Stimulated activated CD8-positive, alpha-beta memory T cell treated with anti-CD3 and anti-CD28 coated beads, Interleukin-2, amount 100 ng/mL, for 48 hours (primary cell): ENCODE measurements at regions not wholly inside any gene's neighbourhood (a gene's known extent, or its start where the extent isn't known, plus 50 kb on each side); places are given as distances from the start of the nearest gene placed in this dataset.

ENCODE experiments used
- DNase-seq, 2 donors: peaks; one replicate each; pipeline ENCODE4 v3.0.0-alpha.2; 2020; ENCODE audit warnings: low read depth in 2 of 2

DNA sequence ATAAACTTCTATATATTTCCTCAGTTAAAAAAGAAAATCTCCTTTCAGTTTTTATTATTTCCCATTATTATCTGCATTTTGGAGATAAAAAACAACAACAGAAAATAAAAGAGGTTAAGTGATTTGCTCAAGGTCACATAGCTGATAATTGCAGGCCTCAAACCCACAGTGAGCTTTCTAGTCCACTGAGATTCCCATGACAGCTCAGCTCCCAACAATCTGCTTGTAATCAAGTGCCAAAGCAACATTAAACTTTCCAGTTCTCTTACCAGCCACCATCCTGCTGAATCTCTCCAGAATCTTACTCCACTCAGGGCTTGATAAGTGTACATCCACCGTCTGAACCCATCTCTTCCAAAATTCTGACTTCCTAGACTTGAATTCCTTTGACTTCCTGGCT, 318.2 kb upstream of the SEMA6D start:
- DNase-seq = no peak

DNA sequence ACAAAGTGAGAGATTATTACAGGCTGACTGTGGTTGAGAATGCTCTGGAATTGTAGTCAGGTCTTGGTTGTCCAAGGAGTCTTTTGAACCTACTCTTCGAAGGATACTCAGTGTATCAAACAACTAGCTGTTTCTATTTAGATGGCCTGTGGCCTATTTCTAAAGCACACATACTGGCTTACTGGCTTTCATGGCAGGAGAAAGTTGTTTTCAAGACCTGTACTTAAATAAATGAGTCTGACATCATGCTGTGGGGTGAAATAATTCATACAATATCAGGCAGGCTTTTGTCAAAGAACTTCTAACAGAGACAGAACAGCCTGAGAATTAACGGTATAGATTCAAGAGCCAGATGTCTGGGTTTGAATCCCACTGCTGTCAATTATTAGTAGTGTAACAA, 316.7 kb upstream of the SEMA6D start:
- no peak for DNase-seq

DNA sequence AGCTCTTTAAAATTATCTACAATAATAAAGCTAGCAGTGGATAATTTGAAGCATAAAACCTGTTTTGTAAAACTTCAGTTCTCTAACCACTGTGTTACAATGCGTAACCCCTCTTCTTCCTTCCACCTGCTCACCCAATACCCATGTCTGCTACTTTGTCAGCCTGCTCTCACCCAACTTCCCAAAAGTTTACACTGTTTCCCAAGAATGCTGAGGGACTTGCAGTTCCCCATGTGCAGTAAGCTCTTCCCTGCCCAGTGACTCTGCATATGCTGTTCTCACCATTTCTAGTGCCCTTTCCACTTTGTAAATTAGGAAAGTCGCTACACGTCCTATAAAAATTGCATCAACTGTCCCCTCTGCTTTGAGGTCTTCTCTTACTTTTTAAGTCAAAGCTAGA, 315.9 kb upstream of the SEMA6D start:
- DNase-seq = no peak

DNA sequence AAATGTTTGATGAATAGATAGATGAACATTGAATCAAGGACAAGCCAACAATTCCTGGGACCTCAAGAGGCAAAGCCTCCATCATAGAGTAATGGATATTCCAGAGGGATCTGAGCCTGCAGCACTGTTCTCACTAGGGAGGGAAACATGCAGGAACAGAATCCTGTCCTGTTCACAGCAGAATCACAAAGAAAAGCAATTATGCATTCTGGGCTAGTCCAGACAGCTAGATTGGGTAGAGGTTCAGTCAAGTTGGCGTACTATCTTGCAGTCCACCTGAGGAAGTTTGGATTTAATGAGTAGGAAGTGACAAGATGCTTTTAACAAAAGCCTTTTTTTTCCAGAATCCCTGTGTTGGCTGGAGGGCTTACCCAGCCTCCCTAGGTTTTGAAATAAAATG, 314.5 kb upstream of the SEMA6D start:
- no peak for DNase-seq

DNA sequence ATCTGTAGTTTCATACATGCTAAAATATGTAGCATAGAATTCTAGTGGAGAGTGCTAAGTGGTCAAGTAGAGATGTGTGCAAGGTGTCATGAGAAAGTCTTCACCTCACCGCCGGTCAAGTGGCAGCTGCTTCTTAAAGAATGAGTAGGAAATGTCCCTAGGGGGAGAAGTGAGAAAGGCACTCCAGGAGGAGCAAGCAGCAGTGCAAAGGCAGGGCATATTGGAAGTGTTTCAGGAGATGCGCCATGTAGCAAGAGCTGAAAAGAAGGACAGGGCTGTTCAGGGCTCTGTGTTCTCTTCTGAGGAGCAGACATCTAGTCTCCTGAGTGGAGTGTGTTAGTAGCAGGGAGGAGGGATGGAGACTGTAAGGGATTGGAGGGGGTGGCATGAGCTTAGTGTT, 312.4 kb upstream of the SEMA6D start:
- DNase-seq = no peak

DNA sequence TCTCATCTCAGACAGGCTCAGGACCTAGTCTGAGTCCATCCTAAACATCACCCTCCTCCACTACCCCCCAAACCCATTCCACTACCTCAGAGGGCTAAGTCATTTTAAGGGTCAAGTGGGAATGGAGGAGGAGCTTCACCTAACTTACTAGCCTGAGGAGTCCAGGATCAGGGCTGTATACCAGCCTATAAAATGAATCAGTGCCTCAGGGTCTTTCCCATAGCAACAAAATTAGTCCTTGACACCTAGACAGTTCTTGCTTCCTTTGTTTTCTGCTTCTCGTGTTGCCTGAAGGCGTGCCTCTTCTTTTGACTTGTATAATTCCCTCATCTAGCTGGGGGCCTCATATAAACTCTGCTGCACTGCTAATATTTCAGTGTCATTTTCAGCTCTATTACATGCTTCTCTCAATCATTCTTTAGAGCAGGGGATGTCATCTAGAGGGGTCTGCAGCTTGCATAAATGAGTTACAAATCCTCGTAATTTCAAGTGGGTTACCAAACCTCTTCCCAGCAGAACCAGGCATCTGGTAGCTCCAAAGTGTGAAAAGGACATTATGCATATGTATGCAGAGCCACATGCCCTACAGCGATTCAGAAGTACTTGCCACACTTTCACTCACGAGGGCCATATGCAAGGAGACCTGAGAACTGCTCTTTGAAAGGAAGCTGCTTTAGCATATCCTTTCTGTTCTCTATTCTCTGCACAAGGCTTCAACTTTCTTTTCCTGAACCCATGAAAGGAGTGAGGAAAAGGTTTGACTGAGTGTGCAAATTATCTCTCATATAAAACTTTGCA, 311.7 kb upstream of the SEMA6D start:
- DNase-seq = no peak

DNA sequence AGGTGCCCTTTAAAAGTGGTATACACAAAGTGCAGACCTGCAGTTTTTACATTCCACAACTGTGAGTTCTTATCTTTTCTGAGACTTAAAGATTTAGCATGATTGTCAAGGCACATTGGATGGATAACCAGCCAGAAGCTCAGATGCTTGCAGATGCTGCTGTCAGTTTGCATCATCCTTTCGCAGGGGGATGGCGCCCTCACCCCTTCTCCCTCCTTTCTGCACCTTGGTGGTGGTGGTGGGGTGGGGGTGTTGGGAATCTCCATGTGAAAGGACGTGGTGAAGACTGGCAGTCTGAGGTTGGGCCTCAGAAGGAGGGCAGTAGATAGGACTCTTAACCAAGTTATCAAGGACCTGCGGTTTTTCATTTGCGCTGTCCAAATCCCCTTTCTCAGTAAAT, 309.6 kb upstream of the SEMA6D start:
- no peak for DNase-seq

DNA sequence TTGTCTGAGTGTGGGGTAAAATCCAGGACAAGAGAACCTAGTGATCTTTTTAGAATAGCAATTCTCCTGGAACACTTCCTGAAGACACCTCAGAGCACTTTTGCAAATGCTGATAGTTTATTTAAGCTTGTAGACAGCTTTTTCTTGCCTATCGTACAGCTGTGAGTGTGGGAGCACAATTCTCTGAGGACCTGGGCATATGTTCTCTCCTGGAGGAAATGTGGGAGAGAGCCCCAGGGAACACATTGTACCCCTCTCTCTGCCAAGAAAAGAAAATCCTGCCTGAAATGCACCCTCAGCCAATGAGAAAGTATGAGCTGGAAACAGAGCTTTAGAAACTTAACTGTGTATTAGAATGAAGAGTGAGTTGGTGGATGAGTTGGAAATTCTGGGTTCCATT, 308.3 kb upstream of the SEMA6D start:
- DNase-seq = no peak

DNA sequence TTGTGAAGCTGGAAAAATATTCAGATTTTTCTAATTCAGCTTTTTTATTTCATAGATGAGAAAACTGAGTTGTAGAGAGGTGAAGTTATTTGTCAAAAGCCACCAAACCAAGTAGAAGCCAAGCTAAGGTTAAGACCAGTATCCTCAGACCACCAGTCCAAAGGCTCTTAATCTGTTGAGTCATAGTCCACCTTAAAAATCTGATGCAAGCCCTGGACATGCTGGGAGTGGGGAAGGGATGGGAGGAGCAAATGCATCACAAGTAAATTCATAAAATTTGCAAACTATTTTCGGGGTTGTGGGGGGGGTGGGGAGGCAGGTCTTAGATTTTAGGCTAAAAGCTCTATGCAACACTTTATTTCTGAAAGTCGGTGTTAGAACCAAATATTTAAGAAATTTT, 307.7 kb upstream of the SEMA6D start:
- DNase-seq = no peak

DNA sequence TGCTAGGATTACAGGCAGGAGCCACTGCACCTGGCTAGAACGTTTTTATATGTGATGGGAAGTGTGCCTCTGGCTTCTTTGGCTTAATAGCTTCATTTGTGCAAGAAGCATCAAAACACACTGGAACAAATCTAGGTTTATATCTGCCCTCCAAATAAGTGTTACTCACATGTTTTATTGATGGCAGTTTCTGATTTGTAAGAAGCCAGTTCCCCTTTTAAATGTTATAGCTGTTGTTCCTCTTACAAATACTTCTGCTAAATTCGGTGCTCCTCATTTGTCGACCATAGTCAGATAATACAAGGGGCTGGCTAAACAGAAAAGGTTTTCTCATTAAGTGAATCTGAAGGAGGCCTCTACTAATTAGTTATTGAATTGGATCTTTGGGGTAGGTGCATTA, 307.1 kb upstream of the SEMA6D start:
- DNase-seq = no peak

DNA sequence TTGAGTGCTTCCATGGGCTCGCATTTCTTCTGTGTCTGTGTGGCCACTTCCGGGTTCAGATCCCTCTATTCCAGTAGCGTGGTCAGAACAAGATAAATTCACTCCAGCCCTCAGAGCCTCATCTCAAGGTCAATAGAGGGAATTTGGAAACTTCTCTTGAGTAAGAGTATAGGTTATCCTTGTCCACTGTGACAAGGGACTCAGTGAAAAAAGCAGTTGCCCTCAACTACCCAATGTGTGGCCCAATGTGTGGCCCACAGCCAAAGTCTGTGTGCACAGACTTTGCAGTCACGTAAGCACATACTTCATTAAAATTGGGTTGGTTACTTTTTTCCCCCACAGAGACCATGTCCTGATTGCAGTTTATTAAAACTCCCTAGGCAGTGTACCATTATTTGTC, 305.6 kb upstream of the SEMA6D start:
- no peak for DNase-seq

DNA sequence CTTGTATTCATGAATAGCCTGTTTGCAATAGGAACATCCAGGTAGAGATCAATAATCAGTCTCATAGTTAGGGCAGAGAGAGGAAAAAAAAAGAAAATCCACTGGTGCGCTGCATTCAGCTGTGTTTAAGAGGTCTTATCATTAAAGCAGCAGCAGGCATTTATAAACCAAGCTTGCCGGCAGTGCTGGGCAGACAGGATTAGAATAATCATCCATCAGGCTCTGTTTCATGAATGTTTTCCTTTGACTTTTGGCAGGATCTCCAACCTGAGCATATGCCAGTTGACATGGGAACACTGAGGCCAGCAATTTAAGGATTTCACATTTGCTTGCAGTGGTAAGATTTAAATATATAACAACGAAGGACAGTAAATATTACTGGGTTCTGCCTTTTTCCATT, 305.2 kb upstream of the SEMA6D start:
- no peak for DNase-seq

DNA sequence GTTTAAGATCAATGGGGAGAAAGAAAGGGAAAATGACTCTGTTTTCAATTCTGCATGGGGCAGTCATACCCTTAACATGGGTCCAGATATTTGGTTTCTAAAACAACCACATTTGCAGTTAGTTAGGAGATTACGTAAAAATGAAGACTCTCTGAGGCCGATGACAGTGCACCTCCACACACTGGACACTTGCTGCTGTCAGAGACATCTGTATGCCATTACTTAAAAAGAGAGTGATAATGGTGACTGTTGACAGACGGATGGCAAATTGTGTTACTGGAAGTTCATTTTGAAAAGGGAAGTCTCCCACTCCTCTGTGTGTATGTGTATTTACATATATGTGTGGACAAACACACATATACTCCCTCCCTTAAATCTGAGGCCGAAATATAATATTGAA, 304.5 kb upstream of the SEMA6D start:
- no peak for DNase-seq

DNA sequence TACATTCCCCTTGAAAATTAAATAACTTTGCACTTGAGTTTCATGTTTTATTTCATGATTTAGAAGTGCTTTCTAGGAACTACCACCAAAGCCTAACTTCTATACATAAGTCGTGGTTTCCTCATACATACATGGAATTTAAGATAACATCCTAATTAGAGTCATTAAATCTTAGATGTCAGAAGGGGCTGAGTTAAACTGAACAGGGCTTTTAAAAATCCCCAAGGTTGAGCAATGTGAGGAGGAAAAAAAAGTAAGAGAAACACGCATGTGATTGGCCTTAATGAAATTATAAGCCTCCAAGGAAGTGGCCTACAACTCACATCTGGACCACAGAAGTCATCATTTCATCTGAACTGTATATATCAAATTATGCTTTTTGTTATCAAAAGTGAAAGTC, 303.1 kb upstream of the SEMA6D start:
- no peak for DNase-seq

DNA sequence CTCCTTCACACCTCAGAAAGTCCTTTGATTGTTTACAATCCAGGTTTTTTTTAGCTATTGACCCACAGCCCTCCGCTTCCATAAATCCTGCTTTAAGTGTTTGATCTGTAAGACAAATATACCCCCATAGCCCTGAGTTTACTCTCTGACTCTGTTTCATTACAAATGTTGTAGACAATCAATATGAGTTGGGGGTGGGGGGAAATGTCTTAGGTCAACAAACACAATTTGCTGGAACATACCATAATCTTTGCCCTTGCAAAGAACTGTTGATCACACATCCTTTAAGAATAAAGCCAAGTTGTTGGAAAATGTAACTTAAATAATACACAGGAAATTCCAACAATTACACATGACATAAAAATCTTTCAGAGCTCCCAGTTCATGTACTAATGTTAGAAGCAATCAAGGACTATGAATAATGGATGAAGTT, 301.8 kb upstream of the SEMA6D start:
- DNase-seq = no peak

DNA sequence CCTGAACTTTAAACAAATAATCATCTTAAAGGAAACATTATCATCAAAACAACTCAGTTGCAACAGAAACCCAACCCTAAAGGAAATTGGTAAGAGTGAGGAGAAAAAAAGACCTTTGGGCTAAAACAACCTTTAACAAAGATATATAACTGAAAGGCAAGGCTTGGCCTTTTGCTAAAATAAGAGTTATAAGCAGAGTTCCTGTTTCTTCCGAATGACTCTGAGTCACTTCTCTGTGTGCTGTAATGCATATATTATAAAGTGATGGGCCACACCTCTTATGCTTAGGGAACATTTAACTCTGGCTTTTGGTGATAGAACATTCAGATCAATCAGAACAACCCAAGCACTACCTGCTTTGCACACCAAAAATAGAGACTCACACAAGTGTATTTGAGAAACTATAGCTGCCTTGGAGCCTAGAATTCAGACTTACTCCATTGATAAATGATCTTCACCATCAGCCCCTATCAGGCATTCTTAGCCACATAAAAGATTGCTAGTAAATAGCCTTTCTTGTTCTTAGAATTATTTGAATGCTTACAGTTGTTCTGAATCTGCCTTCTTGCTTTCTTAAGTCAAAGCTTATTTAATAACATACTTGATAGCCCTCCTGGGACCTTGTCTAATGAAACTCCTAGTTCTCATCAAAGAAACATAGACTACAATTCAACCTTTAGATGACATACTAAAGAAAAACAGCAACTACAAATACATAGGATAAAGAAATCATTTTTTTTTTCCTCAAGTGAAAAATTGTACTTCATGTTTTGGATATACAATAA, 294.2 kb upstream of the SEMA6D start:
- no peak for DNase-seq

DNA sequence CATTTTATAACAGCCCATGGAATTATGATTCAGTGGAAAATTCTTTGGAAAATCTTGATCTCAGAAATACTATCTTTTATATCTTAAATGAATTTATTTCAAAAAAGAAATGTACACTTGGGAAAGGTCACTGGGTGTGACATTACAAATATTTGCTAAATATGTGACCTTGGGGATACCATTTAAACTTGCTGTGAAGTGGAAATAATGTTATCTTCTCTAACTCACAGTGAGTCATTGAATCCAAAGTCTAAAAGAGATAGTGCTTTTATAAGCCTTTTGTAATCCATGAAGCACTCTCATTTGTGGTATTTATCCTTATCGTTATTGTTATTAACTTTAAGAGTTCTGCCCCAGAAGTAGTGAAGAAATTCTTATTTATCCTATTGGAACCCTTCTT, 289.8 kb upstream of the SEMA6D start:
- DNase-seq = no peak

DNA sequence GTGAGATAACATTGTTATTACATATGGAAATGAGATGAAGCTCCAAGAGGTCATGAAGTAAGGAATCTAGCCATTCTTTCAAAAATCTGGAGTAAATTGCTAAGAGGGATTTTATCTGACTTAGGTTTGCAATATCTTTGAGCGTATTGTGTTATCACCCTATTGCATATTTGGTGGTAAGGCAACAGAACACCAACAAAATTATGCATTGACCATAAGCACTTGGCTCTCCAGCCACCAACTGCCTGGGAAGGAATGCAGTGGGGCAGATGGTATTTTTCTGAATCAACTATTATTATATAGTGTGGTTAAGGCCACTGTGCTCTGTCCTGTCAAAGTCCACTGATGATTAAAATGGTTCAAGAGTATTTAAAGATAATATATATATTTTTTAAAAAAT, 287.9 kb upstream of the SEMA6D start:
- DNase-seq = no peak

DNA sequence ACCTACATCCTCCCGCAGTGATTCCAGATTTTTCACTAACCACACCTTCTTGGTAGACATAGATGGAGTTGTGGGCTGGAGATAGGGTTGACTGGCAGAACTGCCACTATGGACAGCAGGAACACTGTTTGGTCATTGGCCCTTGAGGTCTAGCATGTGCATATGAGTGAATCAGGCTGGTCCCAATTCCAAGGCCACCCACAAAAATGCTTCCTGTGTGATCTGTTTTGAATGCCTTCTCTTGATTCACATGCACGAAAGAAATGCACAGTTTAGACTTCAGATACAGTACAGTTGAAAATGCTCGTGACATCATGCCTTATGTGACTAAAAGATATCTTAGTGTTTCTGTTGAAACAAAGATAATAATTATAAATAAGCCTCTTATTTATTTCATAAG, 285.8 kb upstream of the SEMA6D start:
- DNase-seq = no peak

DNA sequence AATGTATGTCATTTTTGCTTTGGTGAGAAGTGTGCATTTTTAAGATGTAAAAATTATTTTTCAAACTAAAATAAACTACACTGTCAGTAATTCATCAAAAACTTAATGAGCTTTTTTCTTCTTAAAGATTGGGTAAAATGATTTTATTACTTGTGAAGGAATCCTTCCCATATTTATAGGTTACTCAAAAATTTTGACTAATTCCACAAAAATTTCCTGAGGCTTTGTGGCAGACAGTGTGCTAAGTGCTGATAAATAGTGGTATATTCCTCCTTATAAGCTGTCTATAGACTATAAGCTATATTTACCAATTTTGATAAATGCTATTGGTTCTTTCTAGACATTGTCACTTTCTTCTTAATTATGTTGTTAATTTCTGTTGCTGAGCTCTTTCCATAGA, 284.5 kb upstream of the SEMA6D start:
- DNase-seq = no peak

DNA sequence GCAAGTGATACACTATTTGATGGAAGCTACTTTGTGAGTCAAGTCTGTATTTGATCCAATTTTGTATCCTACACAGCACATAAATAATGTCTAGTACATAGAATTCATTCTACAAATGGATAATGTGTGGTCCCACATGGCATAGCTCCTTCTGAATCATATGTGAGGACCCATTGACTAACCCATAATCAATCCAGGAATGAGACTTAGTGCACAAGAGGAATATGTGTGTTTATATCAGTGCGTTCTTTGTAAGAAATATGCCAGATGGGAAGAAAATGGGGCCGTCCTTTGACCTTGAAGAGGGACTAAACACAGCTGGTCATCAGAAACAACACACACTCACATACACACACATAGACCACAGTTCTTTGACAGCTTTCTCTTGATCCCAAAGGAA, 282.7 kb upstream of the SEMA6D start:
- no peak for DNase-seq

DNA sequence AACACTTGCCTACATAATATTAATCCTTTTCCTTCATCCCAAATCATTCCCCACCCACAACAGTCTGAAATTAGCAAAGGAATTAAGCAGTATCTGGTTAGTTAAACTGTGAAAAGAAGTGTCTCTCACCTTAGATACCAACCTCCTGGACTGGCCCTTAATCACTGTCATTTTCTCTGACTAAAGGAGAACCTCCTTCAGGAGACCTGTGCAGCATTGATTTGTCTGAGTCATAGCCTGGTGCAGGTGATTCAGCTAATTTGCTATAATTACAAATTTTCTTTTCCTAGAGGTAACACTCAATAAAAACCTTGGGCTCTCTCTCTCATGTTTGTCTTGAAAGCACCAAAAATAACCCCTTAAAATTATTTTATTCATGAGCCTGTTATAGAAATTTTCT, 279.8 kb upstream of the SEMA6D start:
- DNase-seq = no peak
